Chondrocyte (in vitro differentiated cells): ENCODE measurements at regions not wholly inside any gene's neighbourhood (a gene's known extent, or its start where the extent isn't known, plus 50 kb on each side); places are given as distances from the start of the nearest gene placed in this dataset.

Experiments used
- DNase-seq: peaks from one replicate; pipeline ENCODE4 v3.0.0; 2021; ENCODE audit warnings: mixed read lengths, low spot score
- H3K27ac Mint-ChIP-seq: one replicate; pipeline ENCODE4 v1.8.0; 2021; ENCODE audit warnings: mild to moderate bottlenecking, moderate library complexity, mixed read lengths; ENCODE audit not compliant: unreplicated experiment
- H3K27me3 Mint-ChIP-seq: 2 replicates; pipeline ENCODE4 v1.8.0; 2021; ENCODE audit warnings: low read depth, mixed read lengths
- H3K36me3 Mint-ChIP-seq: 2 replicates; pipeline ENCODE4 v1.8.0; 2021; ENCODE audit warnings: low read depth, mixed read lengths
- H3K4me1 Mint-ChIP-seq: 2 replicates; pipeline ENCODE4 v1.8.0; 2021; ENCODE audit warnings: low read depth, mild to moderate bottlenecking, mixed read lengths
- H3K4me3 Mint-ChIP-seq: one replicate; pipeline ENCODE4 v1.8.0; 2021; ENCODE audit warnings: mild to moderate bottlenecking, moderate library complexity, mixed read lengths; ENCODE audit not compliant: unreplicated experiment
- H3K9me3 Mint-ChIP-seq: 2 replicates; pipeline ENCODE4 v1.8.0; 2021; ENCODE audit warnings: low read depth, mixed read lengths
- TF ChIP-seq, protein P1 (sequence below): fragments of 200-600 bp; sonication (generic); IDR thresholded peaks from 2 replicates; pipeline ENCODE4 v1.5.0; 2021; ENCODE audit warnings: antibody characterized with exemption, mild to moderate bottlenecking, moderate library complexity

DNA sequence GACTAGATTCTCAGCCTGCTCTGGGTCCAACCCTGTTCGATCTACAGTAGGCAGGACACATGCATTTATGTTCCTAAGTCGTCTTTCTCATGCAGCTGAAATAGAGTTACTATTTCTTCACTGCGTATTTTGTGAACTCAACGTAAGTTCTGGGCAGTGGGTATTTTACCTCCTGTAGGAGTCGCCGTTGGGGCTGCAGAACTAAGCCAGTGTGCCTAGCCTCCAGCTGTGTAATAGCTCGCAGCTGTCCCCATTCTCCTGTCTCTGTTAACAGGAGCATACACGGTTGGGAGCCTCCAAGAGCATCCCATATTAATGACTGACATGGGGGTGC, 58.4 kb upstream of the HRH1 start:
- Mint-ChIP-seq H3K4me1 (peaks cover 30% of the 10 kb centered on the region), H3K36me3 (no peaks in the 10 kb centered on the region), H3K4me3 (peak overlapping the region; percentile 67), H3K27me3 (no peaks in the 10 kb centered on the region), H3K9me3 (no peaks in the 10 kb centered on the region), H3K27ac (peak overlapping the region; percentile 95)
- TF ChIP-seq, protein P1, sequence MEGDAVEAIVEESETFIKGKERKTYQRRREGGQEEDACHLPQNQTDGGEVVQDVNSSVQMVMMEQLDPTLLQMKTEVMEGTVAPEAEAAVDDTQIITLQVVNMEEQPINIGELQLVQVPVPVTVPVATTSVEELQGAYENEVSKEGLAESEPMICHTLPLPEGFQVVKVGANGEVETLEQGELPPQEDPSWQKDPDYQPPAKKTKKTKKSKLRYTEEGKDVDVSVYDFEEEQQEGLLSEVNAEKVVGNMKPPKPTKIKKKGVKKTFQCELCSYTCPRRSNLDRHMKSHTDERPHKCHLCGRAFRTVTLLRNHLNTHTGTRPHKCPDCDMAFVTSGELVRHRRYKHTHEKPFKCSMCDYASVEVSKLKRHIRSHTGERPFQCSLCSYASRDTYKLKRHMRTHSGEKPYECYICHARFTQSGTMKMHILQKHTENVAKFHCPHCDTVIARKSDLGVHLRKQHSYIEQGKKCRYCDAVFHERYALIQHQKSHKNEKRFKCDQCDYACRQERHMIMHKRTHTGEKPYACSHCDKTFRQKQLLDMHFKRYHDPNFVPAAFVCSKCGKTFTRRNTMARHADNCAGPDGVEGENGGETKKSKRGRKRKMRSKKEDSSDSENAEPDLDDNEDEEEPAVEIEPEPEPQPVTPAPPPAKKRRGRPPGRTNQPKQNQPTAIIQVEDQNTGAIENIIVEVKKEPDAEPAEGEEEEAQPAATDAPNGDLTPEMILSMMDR = peak; percentile 65
- DNase-seq = no peak

DNA sequence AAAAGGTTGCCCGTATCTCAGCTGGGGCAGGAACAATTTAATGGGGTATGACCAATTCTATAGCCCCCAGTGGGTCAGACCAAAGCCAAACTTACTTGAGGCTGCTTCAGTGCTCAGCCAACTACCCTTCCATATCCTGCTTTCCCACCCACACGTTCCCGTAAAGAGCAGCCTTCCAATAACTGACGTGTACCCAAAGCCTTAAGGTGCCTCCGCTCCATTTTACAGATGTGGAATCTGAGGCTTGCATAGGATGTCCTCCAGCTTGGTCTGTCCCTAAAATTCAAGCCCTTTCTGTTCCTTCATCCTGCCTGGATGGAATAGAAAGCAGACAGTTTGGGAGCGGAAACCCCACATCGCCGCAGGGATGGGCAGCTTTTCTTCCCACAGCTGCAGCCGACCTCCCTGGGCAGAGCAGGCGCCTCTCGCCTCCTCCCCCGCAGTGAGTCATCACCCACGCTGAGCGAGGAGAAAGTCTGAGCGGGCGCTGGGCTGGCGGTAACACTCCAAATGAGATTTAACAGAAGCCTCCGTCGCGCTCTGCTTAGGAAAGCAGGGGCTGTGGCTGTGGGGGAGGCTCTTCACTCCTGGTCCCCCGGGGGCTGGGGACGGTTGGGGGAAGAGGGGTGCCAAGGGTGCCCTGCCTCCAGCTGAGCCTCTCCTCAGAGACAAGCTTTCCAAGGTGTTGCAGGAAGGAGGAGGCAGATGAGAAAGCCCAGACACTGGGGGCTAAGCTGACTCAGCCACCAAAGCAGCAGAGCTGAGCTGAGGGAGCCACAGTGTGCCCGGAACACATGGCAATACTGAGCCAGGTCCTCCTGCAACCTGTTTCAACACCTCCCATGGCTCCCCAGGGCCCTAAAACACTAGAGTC, 57.8 kb upstream of the HRH1 start:
- H3K9me3 Mint-ChIP-seq = no peaks in the 10 kb centered on the region
- peaks cover 30% of the 10 kb centered on the region for H3K4me1 Mint-ChIP-seq
- peak overlapping the region; percentile 67 for H3K4me3 Mint-ChIP-seq
- no peak for DNase-seq
- peak overlapping the region; percentile 95 for H3K27ac Mint-ChIP-seq
- TF ChIP-seq, protein P1 = peak; percentile 1
- no peaks in the 10 kb centered on the region for H3K27me3 Mint-ChIP-seq
- no peaks in the 10 kb centered on the region for H3K36me3 Mint-ChIP-seq

DNA sequence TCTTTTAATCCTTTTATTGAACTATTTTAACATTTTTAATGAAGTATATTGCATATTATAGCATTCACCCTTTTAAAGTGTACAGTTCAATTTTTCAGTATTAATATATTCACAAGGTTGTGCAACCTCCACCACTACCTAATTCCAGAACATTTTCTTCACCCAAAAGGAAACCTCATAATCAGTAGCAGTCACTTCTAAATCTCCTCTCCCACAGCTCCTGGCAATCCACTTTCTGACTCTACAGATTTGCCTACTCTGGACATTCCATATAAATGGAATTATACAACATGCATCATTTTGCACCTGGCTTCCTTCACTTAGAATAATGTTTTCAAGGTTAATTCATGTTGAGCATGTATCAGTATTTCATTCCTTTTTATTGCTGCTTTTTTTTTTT, 55.0 kb upstream of the HRH1 start:
- Mint-ChIP-seq H3K27me3 (no peaks in the 10 kb centered on the region), H3K4me1 (peaks cover 30% of the 10 kb centered on the region), H3K27ac (no peak overlapping the region), H3K9me3 (peaks cover 7% of the 10 kb centered on the region), H3K36me3 (no peaks in the 10 kb centered on the region), H3K4me3 (no peak overlapping the region)
- no peak for DNase-seq
- TF ChIP-seq, protein P1 = no peak
